ENCODE measurements at regions not wholly inside any gene's neighbourhood (a gene's known extent, or its start where the extent isn't known, plus 50 kb on each side); places are given as distances from the start of the nearest gene placed in this dataset.

GRCh38 chr1:198889101-198889500 lies 250.3 kb downstream of the PTPRC start:
- no peak overlapping the region for H3K4me3 ChIP-seq (ENCODE audit: low read length)
- no peak for DNase-seq (ENCODE audit: low read depth)
- no peak for TF ChIP-seq CTCF (conservative IDR thresholded peaks at IDR 0.05; ENCODE audit: low read length)

DNA sequence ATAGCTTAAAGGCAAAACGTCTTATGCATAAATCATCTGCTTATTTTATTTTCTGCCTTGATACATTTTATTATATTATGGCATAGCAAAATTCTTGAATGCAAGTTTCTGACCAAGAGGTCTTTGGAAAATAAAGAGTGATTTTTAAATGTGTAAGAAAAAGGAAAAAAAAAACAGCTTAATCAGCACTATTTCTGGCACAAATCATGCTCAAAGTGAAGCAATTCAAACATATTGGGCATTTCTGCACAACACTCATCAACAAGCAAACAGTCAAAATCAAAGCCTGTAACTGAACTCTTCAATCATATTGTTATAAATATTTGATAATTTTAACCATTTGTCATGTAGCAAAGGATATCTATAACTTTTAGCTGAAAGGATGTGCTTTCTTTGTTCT lies 250.9 kb downstream of the PTPRC start:
- TF ChIP-seq CTCF (conservative IDR thresholded peaks at IDR 0.05; ENCODE audit: low read length) = no peak
- H3K4me3 ChIP-seq (ENCODE audit: low read length) = no peak overlapping the region
- DNase-seq (ENCODE audit: low read depth) = no peak

GRCh38 chr1:198890214-198890930 lies 251.5 kb downstream of the PTPRC start:
- no peak overlapping the region for H3K4me3 ChIP-seq (ENCODE audit: low read length)
- no peak for TF ChIP-seq CTCF (conservative IDR thresholded peaks at IDR 0.05; ENCODE audit: low read length)
- no peak for DNase-seq (ENCODE audit: low read depth)

GRCh38 chr1:198892065-198892464 lies 253.2 kb downstream of the PTPRC start:
- TF ChIP-seq CTCF (conservative IDR thresholded peaks at IDR 0.05; ENCODE audit: low read length) = no peak
- DNase-seq (ENCODE audit: low read depth) = peak; percentile 76
- no peak overlapping the region for H3K4me3 ChIP-seq (ENCODE audit: low read length)

DNA sequence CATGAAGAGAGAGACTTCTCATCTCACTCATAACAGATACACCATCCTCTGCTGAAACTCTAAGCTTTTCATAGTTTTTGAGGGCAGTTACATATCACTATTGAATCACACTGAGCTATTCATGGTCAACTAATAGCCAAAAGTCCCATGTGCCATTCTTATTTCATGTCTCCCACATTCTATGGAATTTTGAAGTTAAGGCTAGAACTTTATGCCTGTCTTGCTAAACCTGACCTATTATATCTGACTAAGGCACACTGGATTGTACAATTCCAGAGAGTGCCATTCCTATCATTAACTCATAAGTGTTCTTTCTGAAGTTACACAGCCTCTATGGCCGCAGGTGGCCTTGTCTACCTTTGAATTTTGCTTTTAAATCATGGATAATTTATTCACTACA lies 254.3 kb downstream of the PTPRC start:
- DNase-seq (ENCODE audit: low read depth) = no peak
- no peak for TF ChIP-seq CTCF (conservative IDR thresholded peaks at IDR 0.05; ENCODE audit: low read length)
- H3K4me3 ChIP-seq (ENCODE audit: low read length) = no peak overlapping the region

DNA sequence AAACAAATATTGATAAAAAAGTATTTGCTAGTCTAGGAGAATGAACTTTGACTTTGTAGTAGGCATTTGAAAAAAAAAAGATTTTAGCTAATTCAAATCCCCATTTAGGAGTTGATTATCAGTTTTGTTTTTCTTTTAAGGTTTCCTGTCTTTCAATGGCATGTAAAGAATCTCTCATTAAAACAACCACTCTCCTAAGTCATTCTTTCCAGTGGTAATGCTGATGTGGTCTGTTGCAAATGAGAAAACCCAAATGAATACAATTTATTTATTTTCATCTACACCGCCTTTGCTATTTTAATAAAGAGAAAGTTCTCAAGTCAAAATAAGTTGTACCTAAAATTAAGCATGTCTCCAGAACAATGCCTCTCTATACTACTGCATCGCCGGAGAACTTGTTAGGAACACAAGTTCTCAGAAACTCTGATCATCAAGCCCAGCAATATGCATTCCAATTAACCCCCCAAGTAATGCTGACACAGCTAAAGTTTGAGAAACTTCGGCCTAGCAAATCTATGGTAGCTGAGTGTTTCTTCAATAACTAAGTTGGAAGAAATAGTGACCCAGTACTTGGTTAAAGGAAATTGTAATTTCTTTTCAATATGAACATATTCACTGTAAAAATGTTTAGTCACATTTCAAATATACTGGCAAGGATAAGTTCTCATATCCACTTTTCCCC lies 255.1 kb downstream of the PTPRC start:
- DNase-seq (ENCODE audit: low read depth) = peak; percentile 44
- H3K4me3 ChIP-seq (ENCODE audit: low read length) = no peak overlapping the region
- TF ChIP-seq CTCF (conservative IDR thresholded peaks at IDR 0.05; ENCODE audit: low read length) = no peak

DNA sequence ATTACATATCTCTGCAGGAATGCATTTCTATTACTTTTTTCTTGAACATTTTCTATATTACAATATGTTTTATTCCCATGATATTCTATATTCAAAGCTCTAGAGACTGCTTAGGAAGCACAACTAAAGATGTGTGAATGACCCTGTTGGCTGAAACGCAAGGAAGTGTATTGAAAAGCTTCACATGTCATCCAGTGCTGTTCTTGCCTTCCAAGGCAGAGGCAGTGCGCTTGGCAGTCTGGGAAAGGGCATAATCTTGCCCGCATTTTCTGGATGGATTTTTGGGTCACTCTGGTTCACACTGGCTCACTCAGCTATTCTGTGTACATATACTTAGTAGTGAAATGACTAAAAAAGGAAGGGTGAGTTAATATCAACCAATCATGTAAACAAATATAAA lies 262.4 kb downstream of the PTPRC start:
- H3K4me3 ChIP-seq (ENCODE audit: low read length) = no peak overlapping the region
- no peak for DNase-seq (ENCODE audit: low read depth)
- TF ChIP-seq CTCF (conservative IDR thresholded peaks at IDR 0.05; ENCODE audit: low read length) = no peak

Measured in AG10803 (cell line).